RWPE2 (cell line): ENCODE measurements at regions not wholly inside any gene's neighbourhood (a gene's known extent, or its start where the extent isn't known, plus 50 kb on each side); places are given as distances from the start of the nearest gene placed in this dataset.
"Not testable (repeated sequence)": the region's sequence is repeated elsewhere in the genome, so short reads cannot be mapped to it uniquely, and the experiment has no call there.

Source experiments
- ATAC-seq: fragments of 200-7000 bp; cut with Tn5 transposase; 3 replicates; pipeline ENCODE4 v1.9.1; 2021; ENCODE audit warnings: low read depth
- DNase-seq: peaks from one replicate; pipeline ENCODE4 v3.0.0-alpha.2; 2020; ENCODE audit warnings: low spot score
- H3K27ac ChIP-seq: fragments of 450-650 bp; 2 replicates; pipeline ENCODE4 v1.5.1; 2017; ENCODE audit warnings: mild to moderate bottlenecking; ENCODE audit not compliant: poor library complexity, severe bottlenecking
- H3K27me3 ChIP-seq: fragments of 250-450 bp; sonication (Bioruptor Pico); 2 replicates; pipeline ENCODE4 v1.5.1; 2021; ENCODE audit warnings: mild to moderate bottlenecking, moderate library complexity; ENCODE audit not compliant: insufficient read depth, poor library complexity, severe bottlenecking
- H3K36me3 ChIP-seq: fragments of 250-450 bp; sonication (Bioruptor Pico); 2 replicates; pipeline ENCODE4 v1.5.1; 2020; ENCODE audit warnings: low read depth, mild to moderate bottlenecking, moderate library complexity
- H3K4me1 ChIP-seq: fragments of 250-450 bp; sonication (Bioruptor Pico); 2 replicates; pipeline ENCODE4 v1.5.1; 2021; ENCODE audit warnings: mild to moderate bottlenecking, moderate library complexity; ENCODE audit not compliant: insufficient read depth, poor library complexity, severe bottlenecking
- H3K4me3 ChIP-seq: fragments of 250-450 bp; sonication (Bioruptor Pico); 2 replicates; pipeline ENCODE4 v1.5.1; 2021; ENCODE audit warnings: mild to moderate bottlenecking, moderate library complexity; ENCODE audit not compliant: severe bottlenecking
- H3K9me3 ChIP-seq: fragments of 250-450 bp; sonication (Bioruptor Pico); 2 replicates; pipeline ENCODE4 v1.5.1; 2021; ENCODE audit warnings: mild to moderate bottlenecking, moderate library complexity; ENCODE audit not compliant: severe bottlenecking

DNA sequence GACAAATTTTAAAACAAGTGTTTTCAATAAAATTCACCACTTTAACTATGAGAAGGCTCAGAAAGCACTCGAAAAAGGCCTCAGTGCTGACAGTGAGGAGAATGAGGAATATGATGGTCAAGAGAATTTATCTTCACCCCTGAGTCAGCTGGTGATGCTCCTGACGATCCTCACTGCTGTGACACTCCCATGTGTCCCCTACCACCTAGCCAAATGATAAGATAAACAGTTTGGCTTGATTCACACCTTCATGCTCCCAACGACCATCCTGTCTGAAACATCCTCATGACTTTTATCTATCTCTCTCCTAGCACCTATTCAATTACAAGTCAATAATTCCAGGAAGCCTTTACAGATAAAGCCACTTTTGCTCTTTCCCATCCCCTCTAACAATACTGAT lies 66.0 kb upstream of the PDPR start:
- H3K4me3 ChIP-seq, H3K27ac ChIP-seq, H3K4me1 ChIP-seq, DNase-seq, H3K36me3 ChIP-seq, H3K9me3 ChIP-seq, H3K27me3 ChIP-seq, ATAC-seq: not testable (repeated sequence)

DNA sequence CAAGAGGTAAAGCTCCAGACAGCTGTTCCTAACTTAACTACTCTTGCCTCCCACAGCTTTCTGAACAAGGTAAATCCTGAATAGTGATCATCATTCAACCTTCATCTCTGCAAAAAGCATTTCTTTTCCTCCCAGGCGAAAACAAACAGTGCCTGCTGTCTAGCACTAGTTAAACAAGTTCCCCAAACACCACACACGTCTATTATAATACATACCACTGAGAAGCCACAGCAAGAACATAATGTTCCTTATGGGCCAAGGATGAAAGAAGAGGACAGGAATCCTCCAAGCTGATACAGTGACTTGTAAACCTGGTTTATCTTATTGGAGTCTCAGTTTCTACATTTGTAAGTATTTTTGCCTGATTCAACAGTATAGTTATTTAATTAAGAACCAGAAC lies 56.1 kb upstream of the PDPR start:
- H3K4me3 ChIP-seq, DNase-seq, H3K27me3 ChIP-seq, H3K9me3 ChIP-seq, H3K27ac ChIP-seq, H3K36me3 ChIP-seq, H3K4me1 ChIP-seq: not testable (repeated sequence)
- 0 out of 3 replicates have a peak, but pooled peaks have one; percentile 29 for ATAC-seq

DNA sequence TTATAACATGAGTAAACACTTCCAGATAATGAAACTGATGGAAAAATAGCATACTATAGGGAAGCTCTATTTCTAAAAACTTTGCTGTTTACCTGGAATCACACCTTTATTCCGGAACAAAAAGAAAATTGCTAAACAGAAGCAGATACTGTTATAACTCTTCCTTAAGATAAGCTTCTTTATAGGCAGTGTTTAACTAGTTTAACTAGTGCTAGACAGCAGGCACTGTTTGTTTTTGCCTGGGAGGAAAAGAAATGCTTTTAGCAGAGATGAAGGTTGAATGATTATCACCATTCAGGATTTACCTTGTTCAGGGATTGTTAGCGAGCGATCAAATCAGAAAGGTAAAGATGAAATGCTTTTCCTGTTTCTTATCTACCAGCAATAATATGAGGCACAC lies 54.7 kb upstream of the PDPR start:
- not testable (repeated sequence) for H3K27ac ChIP-seq, H3K27me3 ChIP-seq, H3K4me3 ChIP-seq, H3K36me3 ChIP-seq, DNase-seq, H3K4me1 ChIP-seq, H3K9me3 ChIP-seq, ATAC-seq

DNA sequence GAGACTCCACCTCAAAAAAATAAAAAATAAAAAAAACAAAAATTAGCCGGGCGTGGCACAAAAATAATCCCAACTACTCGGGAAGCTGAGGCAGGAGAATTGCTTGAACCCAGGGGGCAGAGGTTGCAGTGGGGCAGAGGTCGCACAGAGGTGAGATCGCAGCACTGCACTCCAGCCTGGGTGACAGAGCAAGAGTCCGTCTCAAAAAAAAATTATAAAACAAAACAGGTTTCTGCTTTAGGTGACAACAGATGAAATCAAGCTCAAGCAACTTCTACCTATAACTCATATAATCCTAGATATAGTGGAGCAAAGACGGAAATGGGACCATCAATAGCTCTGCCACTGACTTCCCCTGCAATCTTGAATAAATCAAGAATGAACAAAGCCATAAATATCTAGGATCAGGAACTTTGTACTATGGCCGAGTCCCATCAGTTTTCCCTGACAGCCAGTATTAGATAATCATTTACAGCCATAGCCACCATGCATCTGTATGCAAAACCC lies 53.6 kb upstream of the PDPR start:
- ATAC-seq, H3K36me3 ChIP-seq, H3K4me1 ChIP-seq, H3K27me3 ChIP-seq, DNase-seq, H3K4me3 ChIP-seq, H3K9me3 ChIP-seq, H3K27ac ChIP-seq: not testable (repeated sequence)

DNA sequence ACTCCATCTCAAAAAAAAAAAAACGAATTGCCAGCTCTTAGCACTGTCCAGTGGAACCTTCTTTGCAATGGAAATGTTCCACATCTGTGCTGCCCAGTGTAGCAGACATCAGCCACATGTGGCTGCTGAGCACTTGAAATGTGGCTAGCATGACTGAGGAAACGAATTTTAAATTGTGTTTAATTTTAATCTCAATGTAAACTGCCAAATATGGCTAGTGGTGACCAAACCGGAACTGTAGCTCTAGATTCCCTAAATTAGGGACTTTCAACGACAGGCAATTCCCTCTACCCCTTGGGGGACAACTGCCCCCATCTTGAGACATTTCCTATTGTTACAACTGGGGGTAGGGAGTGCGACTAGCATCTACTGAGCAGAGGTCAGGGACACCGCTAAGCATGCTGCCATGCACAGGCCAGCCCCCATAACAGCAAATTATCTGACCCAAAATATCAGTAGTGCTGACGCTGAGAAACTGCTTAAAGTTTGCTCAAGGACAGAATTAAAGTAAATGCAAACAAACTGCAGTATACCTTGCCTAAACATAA lies 52.4 kb upstream of the PDPR start:
- not testable (repeated sequence) for H3K4me3 ChIP-seq, H3K27me3 ChIP-seq, H3K4me1 ChIP-seq, H3K27ac ChIP-seq, H3K9me3 ChIP-seq, H3K36me3 ChIP-seq, ATAC-seq, DNase-seq

DNA sequence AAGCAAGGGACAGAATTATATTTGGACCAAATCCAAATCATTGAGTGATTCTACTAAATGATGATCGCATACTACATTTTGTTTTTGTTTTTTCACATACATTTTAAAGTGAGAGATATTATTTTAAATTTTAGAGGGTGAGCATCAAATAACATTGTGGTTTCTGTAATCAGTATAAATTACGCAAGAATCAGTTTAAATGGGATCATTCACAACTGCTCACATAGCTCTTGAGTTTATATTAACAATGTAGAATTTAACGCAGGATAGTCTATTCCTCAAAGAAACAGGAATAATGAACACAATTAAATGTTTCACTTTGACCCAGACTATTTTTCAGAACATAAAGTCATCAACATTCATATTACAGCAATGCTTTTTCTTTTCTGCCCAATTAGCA lies 51.2 kb upstream of the PDPR start:
- not testable (repeated sequence) for H3K36me3 ChIP-seq, H3K4me1 ChIP-seq, ATAC-seq, H3K9me3 ChIP-seq, DNase-seq, H3K4me3 ChIP-seq, H3K27ac ChIP-seq, H3K27me3 ChIP-seq
